SK-N-SH (cell line): ENCODE measurements at regions not wholly inside any gene's neighbourhood (a gene's known extent, or its start where the extent isn't known, plus 50 kb on each side); places are given as distances from the start of the nearest gene placed in this dataset.
"Not testable (repeated sequence)": the region's sequence is repeated elsewhere in the genome, so short reads cannot be mapped to it uniquely, and the experiment has no call there.

Experiments
- CTCF ChIA-PET: fragments of 300-600, 350-600 bp; formaldehyde crosslinking; extraction: SDS; loops from one replicate; lab custom pipeline; 2021; lab: Yijun Ruan, JAX
- POLR2A ChIA-PET: fragments of 350-600 bp; sonication (Branson Sonifier 250); formaldehyde crosslinking; extraction: SDS; loops from one replicate; lab custom pipeline; 2020; ENCODE audit warnings: antibody characterized with exemption, inconsistent platforms; lab: Yijun Ruan, JAX
- DNase-seq: peaks from one replicate; pipeline ENCODE4 v3.0.0; 2012
- H2AFZ ChIP-seq: fragments of 200-600 bp; sonication (generic); 2 replicates; pipeline ENCODE4 v1.8.1; 2016; ENCODE audit warnings: antibody characterized with exemption, mild to moderate bottlenecking, low read depth
- H3F3A ChIP-seq: fragments of 200-600 bp; sonication (generic); replicated peaks from 2 replicates; pipeline ENCODE3; 2016; ENCODE audit warnings: antibody characterized with exemption, mild to moderate bottlenecking; ENCODE audit not compliant: insufficient read depth
- H3K27ac ChIP-seq, 2 experiments: fragments of 200-500 bp in 1 of 2; fragments of 200-600 bp in 1 of 2; sonication (Bioruptor generic) in 1 of 2; sonication (generic), shearing (Covaris generic) in 1 of 2; 2 replicates each; pipeline versions ENCODE4 v1.5.1 to v1.6.1; 2014 to 2016; ENCODE audit warnings: low read depth in 2 of 2, inconsistent platforms in 1 of 2, low read length in 1 of 2, mild to moderate bottlenecking in 1 of 2, mixed read lengths in 1 of 2
- H3K27me3 ChIP-seq: fragments of 200-600 bp; sonication (generic), shearing (Covaris generic); 2 replicates; pipeline ENCODE4 v1.6.1; 2016; ENCODE audit warnings: mixed run types; ENCODE audit not compliant: insufficient read depth
- H3K36me3 ChIP-seq, 2 experiments: fragments of 200-500 bp in 1 of 2; fragments of 200-600 bp in 1 of 2; sonication (Bioruptor generic) in 1 of 2; sonication (generic) in 1 of 2; replicated peaks in 1 of 2; 2 replicates each; pipeline versions ENCODE3 to v1.5.1; 2014 to 2016; ENCODE audit warnings: low read length in 1 of 2, mild to moderate bottlenecking in 1 of 2; ENCODE audit not compliant: insufficient read depth in 2 of 2, control insufficient read depth in 1 of 2
- H3K4me1 ChIP-seq, 2 experiments: fragments of 200-500 bp in 1 of 2; fragments of 200-600 bp in 1 of 2; sonication (Bioruptor generic) in 1 of 2; sonication (generic), shearing (Covaris generic) in 1 of 2; 2 replicates each; pipeline versions ENCODE4 v1.5.1 to v1.6.1; 2014 to 2016; ENCODE audit warnings: low read depth in 1 of 2, low read length in 1 of 2, mixed run types in 1 of 2; ENCODE audit not compliant: insufficient read depth in 2 of 2, control insufficient read depth in 1 of 2
- H3K4me2 ChIP-seq: fragments of 200-600 bp; sonication (generic), shearing (Covaris generic); 2 replicates; pipeline ENCODE4 v1.6.1; 2017; ENCODE audit warnings: mixed run types
- H3K4me3 ChIP-seq, 2 experiments: fragments of 200-500 bp in 1 of 2; fragments of 200-600 bp in 1 of 2; sonication (Bioruptor generic) in 1 of 2; sonication (generic), shearing (Covaris generic) in 1 of 2; 2 replicates each; pipeline versions ENCODE4 v1.5.1 to v1.8.1; 2014 to 2016; ENCODE audit warnings: low read depth in 2 of 2, inconsistent platforms in 1 of 2, low read length in 1 of 2, mild to moderate bottlenecking in 1 of 2, mixed read lengths in 1 of 2, moderate library complexity in 1 of 2
- H3K79me2 ChIP-seq: fragments of 200-600 bp; sonication (generic); 2 replicates; pipeline ENCODE4 v1.8.1; 2017; ENCODE audit warnings: mild to moderate bottlenecking; ENCODE audit not compliant: insufficient read depth
- H3K9ac ChIP-seq: fragments of 200-600 bp; sonication (generic); 2 replicates; pipeline ENCODE4 v1.6.1; 2017; ENCODE audit warnings: mixed run types
- H3K9me2 ChIP-seq: fragments of 200-600 bp; sonication (generic); 2 replicates; pipeline ENCODE4 v1.6.1; 2017; ENCODE audit warnings: mixed run types
- H3K9me3 ChIP-seq: fragments of 200-600 bp; sonication (generic); 2 replicates; pipeline ENCODE4 v1.6.1; 2017; ENCODE audit warnings: mixed run types, mild to moderate bottlenecking, moderate library complexity
- H4K20me1 ChIP-seq: fragments of 200-600 bp; sonication (generic); 2 replicates; pipeline ENCODE4 v1.6.1; 2017; ENCODE audit warnings: mild to moderate bottlenecking, mixed run types; ENCODE audit not compliant: insufficient read depth
- CHD2 ChIP-seq: fragments of 150-350 bp; IDR thresholded peaks from 2 replicates; pipeline ENCODE4 v1.6.1; 2018; ENCODE audit warnings: low read length; ENCODE audit not compliant: partially characterized antibody
- ELF1 ChIP-seq: IDR thresholded peaks from 2 replicates; pipeline ENCODE4 v1.4.0; 2012
- GATA2 ChIP-seq: sonication (generic); formaldehyde crosslinking; IDR thresholded peaks from 2 replicates; pipeline ENCODE4 v1.5.0; 2020; ENCODE audit warnings: mild to moderate bottlenecking, missing genetic modification reagents
- MEF2A ChIP-seq: IDR thresholded peaks from 2 replicates; pipeline ENCODE4 v1.4.0; 2012; ENCODE audit warnings: low read depth, borderline replicate concordance
- NRF1 ChIP-seq: IDR thresholded peaks from 2 replicates; pipeline ENCODE4 v1.6.1; 2012; ENCODE audit warnings: low read depth, mild to moderate bottlenecking, low read length
- RAD21 ChIP-seq: IDR thresholded peaks from 2 replicates; pipeline ENCODE4 v1.6.1; 2012; ENCODE audit warnings: mild to moderate bottlenecking, low read length
- RXRA ChIP-seq: IDR thresholded peaks from 2 replicates; pipeline ENCODE4 v1.4.0; 2012; ENCODE audit warnings: low read depth, mild to moderate bottlenecking, borderline replicate concordance
- SIN3A ChIP-seq: IDR thresholded peaks from 2 replicates; pipeline ENCODE4 v1.6.1; 2012; ENCODE audit warnings: low read depth, mild to moderate bottlenecking, low read length, moderate library complexity, borderline replicate concordance
- SMC3 ChIP-seq: IDR thresholded peaks from 2 replicates; pipeline ENCODE4 v1.6.1; 2012; ENCODE audit warnings: low read depth, low read length, improper control_type of control experiment
- TAF1 ChIP-seq: IDR thresholded peaks from 2 replicates; pipeline ENCODE4 v1.6.1; 2012; ENCODE audit warnings: low read depth, mild to moderate bottlenecking, low read length, moderate library complexity, borderline replicate concordance
- YY1 ChIP-seq: IDR thresholded peaks from 2 replicates; pipeline ENCODE4 v1.4.0; 2012; ENCODE audit warnings: low read depth, mild to moderate bottlenecking
- WGBS: methylation state at CpG from one replicate; pipeline ENCODE4 v1.1.6; 2017; ENCODE audit warnings: low lambda C conversion rate; 5-methylcytosine and 5-hydroxymethylcytosine counted together
- TF ChIP-seq, protein P1 (sequence below): fragments of 150-350 bp; IDR thresholded peaks from 2 replicates; pipeline ENCODE4 v1.6.1; 2017; ENCODE audit warnings: antibody characterized with exemption, low read length, low read depth, borderline replicate concordance
- TF ChIP-seq, protein P2 (sequence below): IDR thresholded peaks from 2 replicates; pipeline ENCODE4 v1.4.0; 2012; ENCODE audit warnings: low read depth
- TF ChIP-seq, protein P3 (sequence below): fragments of 200-600 bp; sonication (generic); IDR thresholded peaks from 2 replicates; pipeline ENCODE4 v1.6.1; 2017; ENCODE audit warnings: antibody characterized with exemption, mild to moderate bottlenecking, moderate library complexity
- TF ChIP-seq, protein P4 (sequence below): IDR thresholded peaks from 2 replicates; pipeline ENCODE4; 2012

DNA sequence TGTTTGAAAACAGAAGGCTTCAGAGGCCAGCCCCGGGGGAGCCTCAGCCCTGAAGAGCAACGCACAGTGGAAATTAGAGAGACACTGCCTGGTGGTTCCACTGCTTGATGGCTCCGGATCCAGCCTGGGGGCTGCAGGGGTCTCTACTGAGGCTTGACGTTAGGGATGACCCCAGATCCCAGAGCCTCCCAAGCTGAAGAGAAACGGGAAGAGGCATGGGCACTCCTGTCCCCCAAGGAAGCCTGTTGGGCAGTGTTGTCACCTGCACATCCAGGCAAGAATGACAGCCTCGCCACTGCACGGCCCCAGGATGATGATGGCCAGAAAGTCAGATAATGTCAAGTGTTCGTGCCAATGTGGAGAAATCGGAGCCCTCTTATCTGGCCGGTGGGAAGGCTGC lies 56.8 kb upstream of the FGF3 start:
- no peak for DNase-seq
- Histone ChIP-seq H2AFZ (no peak overlapping the region), H3K79me2 (no peaks in the 10 kb centered on the region), H4K20me1 (no peaks in the 10 kb centered on the region), H3K9me2 (no peaks in the 10 kb centered on the region), H3K4me3 (no peak overlapping the region), H3K27ac (no peak overlapping the region), H3K9me3 (no peaks in the 10 kb centered on the region), H3K36me3 (no peaks in the 10 kb centered on the region), H3F3A (no peaks in the 10 kb centered on the region), H3K4me1 (peaks cover 0 to 9% of the 10 kb centered on the region in 2 experiments; a peak in 1 of 4 replicates), H3K4me2 (no peak overlapping the region), H3K9ac (no peak overlapping the region), H3K27me3 (no peaks in the 10 kb centered on the region)
- no peak for TF ChIP-seq TAF1
- TF ChIP-seq YY1, result no peak
- TF ChIP-seq RAD21, result no peak
- TF ChIP-seq SIN3A, result no peak
- TF ChIP-seq RXRA, result no peak
- no peak for TF ChIP-seq GATA2
- TF ChIP-seq, protein P1, sequence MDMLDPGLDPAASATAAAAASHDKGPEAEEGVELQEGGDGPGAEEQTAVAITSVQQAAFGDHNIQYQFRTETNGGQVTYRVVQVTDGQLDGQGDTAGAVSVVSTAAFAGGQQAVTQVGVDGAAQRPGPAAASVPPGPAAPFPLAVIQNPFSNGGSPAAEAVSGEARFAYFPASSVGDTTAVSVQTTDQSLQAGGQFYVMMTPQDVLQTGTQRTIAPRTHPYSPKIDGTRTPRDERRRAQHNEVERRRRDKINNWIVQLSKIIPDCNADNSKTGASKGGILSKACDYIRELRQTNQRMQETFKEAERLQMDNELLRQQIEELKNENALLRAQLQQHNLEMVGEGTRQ, result no peak
- TF ChIP-seq, protein P2, sequence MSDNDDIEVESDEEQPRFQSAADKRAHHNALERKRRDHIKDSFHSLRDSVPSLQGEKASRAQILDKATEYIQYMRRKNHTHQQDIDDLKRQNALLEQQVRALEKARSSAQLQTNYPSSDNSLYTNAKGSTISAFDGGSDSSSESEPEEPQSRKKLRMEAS, result no peak
- TF ChIP-seq, protein P3, sequence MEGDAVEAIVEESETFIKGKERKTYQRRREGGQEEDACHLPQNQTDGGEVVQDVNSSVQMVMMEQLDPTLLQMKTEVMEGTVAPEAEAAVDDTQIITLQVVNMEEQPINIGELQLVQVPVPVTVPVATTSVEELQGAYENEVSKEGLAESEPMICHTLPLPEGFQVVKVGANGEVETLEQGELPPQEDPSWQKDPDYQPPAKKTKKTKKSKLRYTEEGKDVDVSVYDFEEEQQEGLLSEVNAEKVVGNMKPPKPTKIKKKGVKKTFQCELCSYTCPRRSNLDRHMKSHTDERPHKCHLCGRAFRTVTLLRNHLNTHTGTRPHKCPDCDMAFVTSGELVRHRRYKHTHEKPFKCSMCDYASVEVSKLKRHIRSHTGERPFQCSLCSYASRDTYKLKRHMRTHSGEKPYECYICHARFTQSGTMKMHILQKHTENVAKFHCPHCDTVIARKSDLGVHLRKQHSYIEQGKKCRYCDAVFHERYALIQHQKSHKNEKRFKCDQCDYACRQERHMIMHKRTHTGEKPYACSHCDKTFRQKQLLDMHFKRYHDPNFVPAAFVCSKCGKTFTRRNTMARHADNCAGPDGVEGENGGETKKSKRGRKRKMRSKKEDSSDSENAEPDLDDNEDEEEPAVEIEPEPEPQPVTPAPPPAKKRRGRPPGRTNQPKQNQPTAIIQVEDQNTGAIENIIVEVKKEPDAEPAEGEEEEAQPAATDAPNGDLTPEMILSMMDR, result no peak
- TF ChIP-seq, protein P4, sequence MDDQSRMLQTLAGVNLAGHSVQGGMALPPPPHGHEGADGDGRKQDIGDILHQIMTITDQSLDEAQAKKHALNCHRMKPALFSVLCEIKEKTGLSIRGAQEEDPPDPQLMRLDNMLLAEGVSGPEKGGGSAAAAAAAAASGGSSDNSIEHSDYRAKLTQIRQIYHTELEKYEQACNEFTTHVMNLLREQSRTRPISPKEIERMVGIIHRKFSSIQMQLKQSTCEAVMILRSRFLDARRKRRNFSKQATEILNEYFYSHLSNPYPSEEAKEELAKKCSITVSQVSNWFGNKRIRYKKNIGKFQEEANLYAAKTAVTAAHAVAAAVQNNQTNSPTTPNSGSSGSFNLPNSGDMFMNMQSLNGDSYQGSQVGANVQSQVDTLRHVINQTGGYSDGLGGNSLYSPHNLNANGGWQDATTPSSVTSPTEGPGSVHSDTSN, result no peak
- TF ChIP-seq MEF2A, result no peak
- TF ChIP-seq CHD2, result no peak
- ChIA-PET POLR2A (no interaction called here), CTCF (interaction anchor here (2.5 to 3.0 kb wide), 2 partner anchors 11 to 13 kb away, joined by 6 to 10 read pairs; no protein-coding TSS in a partner anchor)
- WGBS, result 42% methylated on average over 8 of the region's 10 CpGs

DNA sequence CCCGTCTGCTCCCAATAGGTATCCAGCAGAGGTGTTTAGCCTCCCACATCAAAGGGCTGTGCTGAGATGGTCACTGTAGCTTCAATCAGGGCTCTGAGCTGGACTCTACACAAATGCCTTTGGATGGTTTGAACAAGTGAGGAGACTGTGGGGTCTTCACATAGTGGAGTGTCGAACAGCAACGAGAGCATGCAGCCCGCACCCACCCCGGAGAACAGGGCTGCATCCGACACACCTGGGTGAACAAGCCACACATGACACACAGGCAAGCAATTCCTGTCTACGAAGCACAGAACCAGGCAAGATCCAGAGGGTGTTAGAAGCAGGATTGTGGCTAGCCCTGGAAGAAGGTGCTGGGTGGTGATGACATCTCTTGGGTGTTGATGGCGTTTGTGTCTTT lies 58.0 kb upstream of the FGF3 start:
- Histone ChIP-seq H3K4me2 (no peak overlapping the region), H3K9me3 (no peaks in the 10 kb centered on the region), H3K4me3 (no peak overlapping the region), H3K79me2 (no peaks in the 10 kb centered on the region), H3K27ac (no peak overlapping the region), H3K36me3 (no peaks in the 10 kb centered on the region), H4K20me1 (no peaks in the 10 kb centered on the region), H2AFZ (no peak overlapping the region), H3F3A (no peaks in the 10 kb centered on the region), H3K4me1 (peaks cover 0 to 9% of the 10 kb centered on the region in 2 experiments; a peak in 1 of 4 replicates), H3K27me3 (no peaks in the 10 kb centered on the region), H3K9ac (no peak overlapping the region), H3K9me2 (no peaks in the 10 kb centered on the region)
- ChIA-PET POLR2A (no interaction called here), CTCF (interaction anchor here (2.5 to 3.0 kb wide), 2 partner anchors 10 to 12 kb away, joined by 6 to 10 read pairs; no protein-coding TSS in a partner anchor)
- no peak for DNase-seq
- WGBS, result 31% methylated on average over 2 of the region's 8 CpGs
- no peak for TF ChIP-seq SMC3
- no peak for TF ChIP-seq ELF1
- TF ChIP-seq, protein P2, result no peak
- TF ChIP-seq NRF1, result no peak

DNA sequence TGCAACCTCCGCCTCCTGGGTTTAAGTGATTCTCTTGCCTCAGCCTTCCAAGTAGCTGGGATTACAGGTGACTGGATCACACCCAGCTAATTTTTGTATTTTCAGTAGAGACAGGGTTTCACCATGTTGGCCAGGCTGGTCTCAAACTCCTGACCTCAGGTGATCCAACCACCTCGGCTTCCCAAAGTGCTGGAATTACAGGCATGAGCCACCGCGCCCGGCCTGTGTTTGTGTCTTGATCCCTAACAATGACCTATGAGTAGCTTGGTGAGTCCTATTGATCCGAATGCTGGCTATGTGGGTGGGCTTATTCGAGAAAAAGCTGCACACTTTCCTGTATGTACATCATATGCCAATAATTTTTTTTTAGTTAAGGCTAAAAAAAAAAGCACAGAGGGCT lies 58.5 kb upstream of the FGF3 start:
- DNase-seq, POLR2A ChIA-PET: not testable (repeated sequence)
- CTCF ChIA-PET, result interaction anchor here (2.5 kb wide), 1 partner anchor 10 kb away, joined by 6 read pairs; no protein-coding TSS in a partner anchor

More for the DNA sequence above, 58.5 kb upstream of the FGF3 start:
- not testable (repeated sequence) for H3K27ac ChIP-seq, H3K4me1 ChIP-seq, H3K36me3 ChIP-seq, H3K27me3 ChIP-seq, H3K9me3 ChIP-seq, H3K4me2 ChIP-seq, H3K9ac ChIP-seq, H4K20me1 ChIP-seq, H2AFZ ChIP-seq, H3F3A ChIP-seq, H3K9me2 ChIP-seq, H3K79me2 ChIP-seq, H3K4me3 ChIP-seq
- 73% methylated on average over 7 of the region's 7 CpGs for WGBS
